Vagina (tissue), 2 donors: ENCODE measurements at regions not wholly inside any gene's neighbourhood (a gene's known extent, or its start where the extent isn't known, plus 50 kb on each side); places are given as distances from the start of the nearest gene placed in this dataset.

ENCODE experiments used
- DNase-seq, 2 donors: peaks; one replicate each; pipeline ENCODE4 v3.0.0-alpha.2; 2017; ENCODE audit errors: extremely low spot score in 2 of 2
- H3K27ac ChIP-seq: fragments of 200-600 bp; sonication (generic); one replicate; pipeline ENCODE4 v1.5.1; 2019
- H3K27me3 ChIP-seq: fragments of 200-600 bp; sonication (generic); one replicate; pipeline ENCODE4 v1.5.1; 2019
- H3K36me3 ChIP-seq, 2 donors: fragments of 200-600 bp; sonication (generic); one replicate each; pipeline ENCODE4 v1.5.1; 2017 to 2019
- H3K4me1 ChIP-seq: fragments of 200-600 bp; sonication (generic); one replicate; pipeline ENCODE4 v1.5.1; 2019
- H3K4me3 ChIP-seq, 2 donors: fragments of 200-600 bp; sonication (generic); 1 replicate in 1 of 2; 2 replicates in 1 of 2; pipeline ENCODE4 v1.5.1; 2016 to 2019
- H3K9me3 ChIP-seq: fragments of 200-600 bp; sonication (generic); one replicate; pipeline ENCODE4 v1.5.1; 2019
- POLR2A ChIP-seq, 2 donors: fragments of 450-650 bp; IDR thresholded peaks; one replicate each; pipeline ENCODE4 v1.6.1; 2017; ENCODE audit warnings: antibody characterized with exemption in 2 of 2, mild to moderate bottlenecking in 2 of 2, moderate library complexity in 2 of 2
- POLR2AphosphoS5 ChIP-seq, 2 donors: sonication (generic); formaldehyde crosslinking; IDR thresholded peaks; one replicate each; pipeline ENCODE4 v1.9.0; 2017; ENCODE audit warnings: antibody characterized with exemption in 2 of 2, mild to moderate bottlenecking in 2 of 2, low read depth in 1 of 2; ENCODE audit not compliant: insufficient read depth in 1 of 2
- intact Hi-C: fragments of 100-400 bp; cut with DNase I; formaldehyde crosslinking; loops from one replicate; pipeline ENCODE4 v1.15.1; 2023
- TF ChIP-seq, protein P1 (sequence below), 3 experiments: fragments of 450-650 bp in 2 of 3; fragments of 200-600 bp in 1 of 3; sonication (generic) in 1 of 3; IDR thresholded peaks; one replicate each; pipeline ENCODE4 v1.5.1; 2017 to 2019; ENCODE audit warnings: antibody characterized with exemption in 3 of 3, mild to moderate bottlenecking in 2 of 3, moderate library complexity in 2 of 3

DNA sequence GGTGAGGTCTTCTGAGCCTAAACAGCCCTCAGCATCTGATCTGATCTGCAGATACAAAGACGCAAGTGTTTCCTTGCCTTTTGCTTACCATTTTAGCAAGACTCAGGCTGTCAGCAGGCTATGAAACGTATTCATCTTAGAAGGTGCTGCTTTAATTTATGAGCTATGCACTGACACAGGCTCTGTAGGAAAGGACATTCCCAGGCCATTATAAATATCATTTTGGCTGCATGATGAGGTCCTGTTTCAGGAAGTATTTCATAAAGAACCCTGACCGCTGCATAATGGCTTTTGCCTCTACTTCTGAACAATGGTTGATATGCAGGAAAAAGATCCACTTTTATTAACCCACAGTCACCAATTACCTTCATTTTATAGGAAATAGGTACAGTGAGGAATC, 98.4 kb upstream of the CAST start:
- Histone ChIP-seq H3K4me1 (peaks cover 12% of the 10 kb centered on the region), H3K27ac (no peak overlapping the region), H3K9me3 (no peaks in the 10 kb centered on the region), H3K27me3 (no peaks in the 10 kb centered on the region), H3K36me3 (no peaks in the 10 kb centered on the region), H3K4me3 (no peak overlapping the region)
- TF ChIP-seq POLR2A (IDR thresholded peaks at IDR 0.05) (no peak), POLR2AphosphoS5 (IDR thresholded peaks at IDR 0.05; ENCODE audit: insufficient read depth in 1 of 2, low read depth in 1 of 2) (no peak)
- TF ChIP-seq, protein P1, sequence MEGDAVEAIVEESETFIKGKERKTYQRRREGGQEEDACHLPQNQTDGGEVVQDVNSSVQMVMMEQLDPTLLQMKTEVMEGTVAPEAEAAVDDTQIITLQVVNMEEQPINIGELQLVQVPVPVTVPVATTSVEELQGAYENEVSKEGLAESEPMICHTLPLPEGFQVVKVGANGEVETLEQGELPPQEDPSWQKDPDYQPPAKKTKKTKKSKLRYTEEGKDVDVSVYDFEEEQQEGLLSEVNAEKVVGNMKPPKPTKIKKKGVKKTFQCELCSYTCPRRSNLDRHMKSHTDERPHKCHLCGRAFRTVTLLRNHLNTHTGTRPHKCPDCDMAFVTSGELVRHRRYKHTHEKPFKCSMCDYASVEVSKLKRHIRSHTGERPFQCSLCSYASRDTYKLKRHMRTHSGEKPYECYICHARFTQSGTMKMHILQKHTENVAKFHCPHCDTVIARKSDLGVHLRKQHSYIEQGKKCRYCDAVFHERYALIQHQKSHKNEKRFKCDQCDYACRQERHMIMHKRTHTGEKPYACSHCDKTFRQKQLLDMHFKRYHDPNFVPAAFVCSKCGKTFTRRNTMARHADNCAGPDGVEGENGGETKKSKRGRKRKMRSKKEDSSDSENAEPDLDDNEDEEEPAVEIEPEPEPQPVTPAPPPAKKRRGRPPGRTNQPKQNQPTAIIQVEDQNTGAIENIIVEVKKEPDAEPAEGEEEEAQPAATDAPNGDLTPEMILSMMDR (IDR thresholded peaks at IDR 0.05), result no peak
- intact Hi-C loops, result no loop called here
- DNase-seq, result no peak

DNA sequence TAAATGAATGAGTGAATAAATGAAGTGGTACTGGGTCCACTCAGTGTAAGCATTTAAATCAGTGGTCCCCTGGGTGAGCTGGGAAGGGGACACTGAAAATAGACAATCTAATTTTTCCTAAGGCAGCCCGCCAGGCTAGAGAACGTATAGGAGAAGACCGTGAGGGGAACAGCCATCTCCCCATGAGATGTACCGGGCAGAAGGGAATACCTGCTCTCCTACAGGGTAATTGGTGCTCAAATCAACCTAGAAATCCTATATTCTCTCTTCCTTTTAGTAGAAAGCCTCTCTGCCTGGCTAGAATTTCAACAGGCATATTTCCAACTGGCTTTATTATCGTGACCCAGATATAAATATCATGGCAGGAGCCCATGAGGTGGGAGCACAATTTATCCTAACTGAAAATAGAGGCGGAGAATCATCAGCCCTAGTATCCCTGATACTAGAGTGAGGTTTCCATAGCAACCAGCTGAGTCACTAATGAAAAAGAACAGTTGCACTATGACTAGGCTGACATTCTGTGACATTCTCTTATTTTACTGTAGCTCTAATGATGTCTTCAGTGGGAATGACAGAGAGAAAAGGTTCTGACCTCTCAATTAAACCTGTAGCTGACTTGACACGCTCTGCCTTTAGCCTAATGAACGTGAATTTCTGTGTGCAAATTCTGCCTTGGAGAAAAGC, 96.5 kb upstream of the CAST start:
- H3K27me3 ChIP-seq, result no peaks in the 10 kb centered on the region
- no peak for DNase-seq
- no peaks in the 10 kb centered on the region for H3K9me3 ChIP-seq
- TF ChIP-seq POLR2A (IDR thresholded peaks at IDR 0.05), result no peak
- no peak for TF ChIP-seq POLR2AphosphoS5 (IDR thresholded peaks at IDR 0.05; ENCODE audit: insufficient read depth in 1 of 2, low read depth in 1 of 2)
- TF ChIP-seq, protein P1 (IDR thresholded peaks at IDR 0.05), result no peak
- no peak overlapping the region for H3K27ac ChIP-seq
- peaks cover 12% of the 10 kb centered on the region for H3K4me1 ChIP-seq
- intact Hi-C loops, result no loop called here
- H3K36me3 ChIP-seq, result no peaks in the 10 kb centered on the region
- no peak overlapping the region for H3K4me3 ChIP-seq

DNA sequence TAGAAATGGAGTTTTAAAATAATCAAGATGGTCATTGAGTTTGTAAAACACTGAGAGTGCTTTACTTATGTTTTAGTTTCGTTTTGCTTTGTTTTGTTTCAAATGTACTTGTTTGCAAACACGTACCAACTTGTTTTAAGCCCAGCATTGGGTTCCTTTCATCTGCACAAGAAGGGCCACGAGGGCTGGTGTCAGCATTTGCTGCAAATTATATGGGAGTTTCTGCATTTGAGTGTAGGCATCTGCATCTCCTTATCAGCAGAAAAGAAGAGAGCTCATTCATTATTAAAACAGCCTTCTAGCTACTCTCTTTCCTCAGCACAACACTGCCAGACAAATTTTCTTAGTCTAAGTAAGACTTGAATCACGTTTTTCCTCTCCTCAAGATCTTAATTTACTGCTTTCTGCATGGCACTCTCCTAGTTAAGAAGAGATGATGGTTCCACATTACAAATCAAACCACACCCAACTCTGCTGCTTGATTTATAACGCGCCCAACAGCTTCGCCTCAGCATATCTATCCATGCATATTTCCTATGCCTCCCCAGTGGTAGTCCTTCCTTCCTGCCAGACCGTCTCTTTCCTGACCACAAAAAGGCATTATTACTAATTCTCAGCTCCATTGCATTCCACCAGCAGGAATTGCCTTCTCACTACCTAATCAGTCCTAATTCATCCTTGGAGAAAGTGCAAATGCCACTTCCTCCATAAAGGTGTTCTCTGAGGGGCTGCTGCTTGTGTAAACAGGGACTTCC, 95.2 kb upstream of the CAST start:
- intact Hi-C loops, result no loop called here
- no peak for DNase-seq
- peaks cover 12% of the 10 kb centered on the region for H3K4me1 ChIP-seq
- TF ChIP-seq POLR2A (IDR thresholded peaks at IDR 0.05) (no peak), POLR2AphosphoS5 (IDR thresholded peaks at IDR 0.05; ENCODE audit: insufficient read depth in 1 of 2, low read depth in 1 of 2) (no peak)
- TF ChIP-seq, protein P1 (IDR thresholded peaks at IDR 0.05), result no peak
- no peaks in the 10 kb centered on the region for H3K27me3 ChIP-seq
- H3K4me3 ChIP-seq, result no peak overlapping the region
- H3K36me3 ChIP-seq, result no peaks in the 10 kb centered on the region
- H3K9me3 ChIP-seq, result no peaks in the 10 kb centered on the region
- H3K27ac ChIP-seq, result no peak overlapping the region

DNA sequence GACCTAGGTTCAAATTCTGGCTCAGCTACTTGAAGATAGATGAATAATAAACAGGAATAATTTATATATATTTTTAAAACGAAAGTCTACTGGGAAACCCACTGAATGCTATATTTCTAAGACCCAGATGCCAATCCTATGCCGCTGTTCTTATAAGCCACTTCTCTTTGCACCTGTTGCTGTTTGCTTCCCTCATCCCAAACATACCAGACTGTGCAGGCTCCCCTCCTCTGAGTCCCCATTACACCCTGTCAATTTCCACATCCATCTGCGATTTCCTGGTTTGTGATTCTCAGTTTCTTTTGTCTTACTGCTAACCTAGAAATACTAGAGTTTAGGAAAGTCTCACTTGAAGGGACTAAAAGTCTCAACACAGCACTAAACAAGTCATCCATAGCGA, 92.8 kb upstream of the CAST start:
- no peaks in the 10 kb centered on the region for H3K36me3 ChIP-seq
- no peak for DNase-seq
- no peak overlapping the region for H3K4me3 ChIP-seq
- H3K9me3 ChIP-seq, result no peaks in the 10 kb centered on the region
- peaks cover 12% of the 10 kb centered on the region for H3K4me1 ChIP-seq
- no peaks in the 10 kb centered on the region for H3K27me3 ChIP-seq
- H3K27ac ChIP-seq, result no peak overlapping the region
- intact Hi-C loops, result no loop called here
- TF ChIP-seq POLR2AphosphoS5 (IDR thresholded peaks at IDR 0.05; ENCODE audit: insufficient read depth in 1 of 2, low read depth in 1 of 2) (no peak), POLR2A (IDR thresholded peaks at IDR 0.05) (no peak)
- TF ChIP-seq, protein P1 (IDR thresholded peaks at IDR 0.05), result no peak

DNA sequence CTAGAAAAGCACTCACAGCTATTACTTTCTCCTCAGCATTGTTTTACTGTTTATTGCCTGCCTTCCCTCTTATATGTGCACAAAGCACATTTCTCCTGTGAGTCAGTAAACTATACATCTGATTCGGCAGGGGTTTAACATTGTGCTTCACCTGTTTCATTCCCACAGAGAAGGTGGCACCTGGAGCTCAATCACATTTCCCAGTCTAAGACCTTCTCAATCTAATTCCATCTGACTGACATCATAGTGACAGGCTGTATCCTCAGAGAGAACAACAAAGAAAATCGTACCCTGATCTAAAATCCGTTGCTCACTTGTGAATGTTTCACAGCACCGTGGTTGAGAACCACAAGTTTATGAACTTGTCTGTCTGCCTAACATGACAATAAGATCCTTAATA, 92.4 kb upstream of the CAST start:
- Histone ChIP-seq H3K27ac (no peak overlapping the region), H3K4me3 (no peak overlapping the region), H3K27me3 (no peaks in the 10 kb centered on the region), H3K36me3 (no peaks in the 10 kb centered on the region), H3K9me3 (no peaks in the 10 kb centered on the region), H3K4me1 (peaks cover 12% of the 10 kb centered on the region)
- DNase-seq, result no peak
- intact Hi-C loops, result no loop called here
- TF ChIP-seq POLR2A (IDR thresholded peaks at IDR 0.05), result no peak
- TF ChIP-seq, protein P1 (IDR thresholded peaks at IDR 0.05), result no peak
- TF ChIP-seq POLR2AphosphoS5 (IDR thresholded peaks at IDR 0.05; ENCODE audit: insufficient read depth in 1 of 2, low read depth in 1 of 2), result no peak
